ENCODE measurements at regions not wholly inside any gene's neighbourhood (a gene's known extent, or its start where the extent isn't known, plus 50 kb on each side); places are given as distances from the start of the nearest gene placed in this dataset.

- Mint-ChIP-seq H3K4me3 (no peak overlapping the region), H3K27me3 (peaks cover 17% of the 10 kb centered on the region), H3K36me3 (ENCODE audit: low read depth) (no peaks in the 10 kb centered on the region), H3K9me3 (peaks cover 5% of the 10 kb centered on the region), H3K4me1 (no peaks in the 10 kb centered on the region), H3K27ac (no peak overlapping the region)
- TF ChIP-seq CTCF (IDR thresholded peaks at IDR 0.05) = no peak
- ChIA-PET POLR2A (no interaction called here), CTCF (no interaction called here)
- DNase-seq (no peak), ATAC-seq (ENCODE audit: low read depth) (no peak)
- intact Hi-C loops (cut with micrococcal nuclease) = no loop called here
Measured at GRCh38 chr12:102570256-102570655, 89.9 kb upstream of the IGF1 start.

GRCh38 chr12:102569803-102570202 lies 89.4 kb upstream of the IGF1 start:
- no peaks in the 10 kb centered on the region for H3K36me3 Mint-ChIP-seq (ENCODE audit: low read depth)
- POLR2A ChIA-PET = no interaction called here
- H3K9me3 Mint-ChIP-seq = peaks cover 5% of the 10 kb centered on the region
- no peak overlapping the region for H3K27ac Mint-ChIP-seq
- DNase-seq = no peak
- no peak for TF ChIP-seq CTCF (IDR thresholded peaks at IDR 0.05)
- ATAC-seq (ENCODE audit: low read depth) = no peak
- H3K4me3 Mint-ChIP-seq = no peak overlapping the region
- intact Hi-C loops (cut with micrococcal nuclease) = no loop called here
- no peaks in the 10 kb centered on the region for H3K4me1 Mint-ChIP-seq
- H3K27me3 Mint-ChIP-seq = peaks cover 13% of the 10 kb centered on the region
- CTCF ChIA-PET = no interaction called here

- ChIA-PET CTCF (no interaction called here), POLR2A (no interaction called here)
- TF ChIP-seq CTCF (IDR thresholded peaks at IDR 0.05) = no peak
- H3K4me1 Mint-ChIP-seq = no peaks in the 10 kb centered on the region
- H3K4me3 Mint-ChIP-seq = no peak overlapping the region
- ATAC-seq (ENCODE audit: low read depth) (no peak), DNase-seq (no peak)
- H3K27me3 Mint-ChIP-seq = peaks cover 7% of the 10 kb centered on the region
- H3K9me3 Mint-ChIP-seq = peaks cover 5% of the 10 kb centered on the region
- no peaks in the 10 kb centered on the region for H3K36me3 Mint-ChIP-seq (ENCODE audit: low read depth)
- intact Hi-C loops (cut with micrococcal nuclease) = no loop called here
- no peak overlapping the region for H3K27ac Mint-ChIP-seq
Measured at GRCh38 chr12:102568276-102568675, 87.9 kb upstream of the IGF1 start.

GRCh38 chr12:102567031-102567985 lies 86.9 kb upstream of the IGF1 start:
- Mint-ChIP-seq H3K27me3 (peaks cover 7% of the 10 kb centered on the region), H3K9me3 (peaks cover 5% of the 10 kb centered on the region), H3K36me3 (ENCODE audit: low read depth) (no peaks in the 10 kb centered on the region), H3K27ac (no peak overlapping the region), H3K4me3 (no peak overlapping the region), H3K4me1 (no peaks in the 10 kb centered on the region)
- intact Hi-C loops (cut with micrococcal nuclease) = no loop called here
- DNase-seq = no peak
- ChIA-PET CTCF (no interaction called here), POLR2A (no interaction called here)
- no peak for TF ChIP-seq CTCF (IDR thresholded peaks at IDR 0.05)
- ATAC-seq (ENCODE audit: low read depth) = no peak

GRCh38 chr12:102565555-102565954 lies 85.2 kb upstream of the IGF1 start:
- Mint-ChIP-seq H3K27me3 (peaks cover 6% of the 10 kb centered on the region), H3K4me3 (no peak overlapping the region), H3K9me3 (peaks cover 5% of the 10 kb centered on the region), H3K27ac (no peak overlapping the region), H3K4me1 (no peaks in the 10 kb centered on the region), H3K36me3 (ENCODE audit: low read depth) (no peaks in the 10 kb centered on the region)
- ChIA-PET CTCF (no interaction called here), POLR2A (no interaction called here)
- DNase-seq (no peak), ATAC-seq (ENCODE audit: low read depth) (no peak)
- intact Hi-C loops (cut with micrococcal nuclease) = no loop called here
- no peak for TF ChIP-seq CTCF (IDR thresholded peaks at IDR 0.05)
